ENCODE measurements at regions not wholly inside any gene's neighbourhood (a gene's known extent, or its start where the extent isn't known, plus 50 kb on each side); places are given as distances from the start of the nearest gene placed in this dataset.
"Not testable (repeated sequence)": the region's sequence is repeated elsewhere in the genome, so short reads cannot be mapped to it uniquely, and the experiment has no call there.

- no peaks in the 10 kb centered on the region for H3K9me3 ChIP-seq (ENCODE audit: insufficient read depth, low read depth, low read length)
Measured at GRCh38 chrX:137119049-137119448, 85.3 kb upstream of the GPR101 start.

DNA sequence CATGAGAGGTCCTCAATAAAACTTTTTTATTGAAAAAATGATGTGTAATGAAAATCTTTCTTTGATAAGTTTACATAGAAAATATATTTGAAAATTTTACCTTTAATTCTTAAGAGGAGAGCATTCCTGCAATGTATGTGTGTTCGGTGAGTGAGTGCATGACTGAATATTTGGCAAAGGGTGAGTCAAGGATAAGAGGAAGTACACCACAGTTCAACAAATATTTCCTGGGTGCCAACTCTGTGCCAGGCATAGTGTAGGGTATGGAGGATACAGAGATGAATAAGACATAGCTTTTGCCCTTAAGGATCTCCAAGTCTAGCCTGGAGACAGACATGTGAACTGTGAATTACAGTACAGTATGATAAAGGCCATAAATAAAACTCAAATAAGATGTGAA is 84.7 kb upstream of the GPR101 start:
- H2AK5ac ChIP-seq (ENCODE audit: low read length) = no peak overlapping the region
- H2BK12ac ChIP-seq (ENCODE audit: low read length) = no peak overlapping the region
- no peak overlapping the region for H3K14ac ChIP-seq (ENCODE audit: low read length)
- H4K91ac ChIP-seq (ENCODE audit: low read depth, low read length) = no peak overlapping the region
- no peak overlapping the region for H3K18ac ChIP-seq (ENCODE audit: low read length)
- no peaks in the 10 kb centered on the region for H3K27me3 ChIP-seq (ENCODE audit: insufficient read depth, low read length)
- no peak overlapping the region for H4K12ac ChIP-seq (ENCODE audit: low read depth, low read length)
- no peak overlapping the region for H2BK5ac ChIP-seq (ENCODE audit: low read depth, low read length, poor library complexity)
- no CpG with 5 or more reads among the region's 1 CpG for WGBS (ENCODE audit: extremely low coverage, insufficient coverage, insufficient read length)
- H3K4me3 ChIP-seq (ENCODE audit: low read depth, low read length) = no peak overlapping the region
- no peak overlapping the region for H3K4ac ChIP-seq (ENCODE audit: low read depth, low read length)
- no peaks in the 10 kb centered on the region for H3K9me3 ChIP-seq (ENCODE audit: insufficient read depth, low read depth, low read length)
- no peak overlapping the region for H4K8ac ChIP-seq (ENCODE audit: low read depth, low read length)
- DNase-seq = no peak
- no peaks in the 10 kb centered on the region for H3K4me1 ChIP-seq (ENCODE audit: control insufficient read depth in 1 of 2, insufficient read depth in 2 of 2, low read length in 2 of 2)
- H3K79me2 ChIP-seq (ENCODE audit: control insufficient read depth, insufficient read depth, low read length, poor library complexity) = no peaks in the 10 kb centered on the region
- H2BK120ac ChIP-seq (ENCODE audit: insufficient read depth, low read length, poor library complexity) = no peak overlapping the region
- H3K4me2 ChIP-seq (ENCODE audit: low read length) = no peak overlapping the region
- H3K79me1 ChIP-seq (ENCODE audit: low read length) = no peaks in the 10 kb centered on the region
- no peak overlapping the region for H3K27ac ChIP-seq (ENCODE audit: low read depth, low read length)
- no peak overlapping the region for H3K9ac ChIP-seq (ENCODE audit: low read length)
- no peaks in the 10 kb centered on the region for H3K36me3 ChIP-seq (ENCODE audit: control insufficient read depth in 1 of 2, insufficient read depth in 2 of 2, low read length in 2 of 2)
- no peak overlapping the region for H2AFZ ChIP-seq (ENCODE audit: insufficient read depth, low read length, poor library complexity)
- H3K23ac ChIP-seq (ENCODE audit: low read length) = no peak overlapping the region

More at GRCh38 chrX:137119049-137119448, 85.3 kb upstream of the GPR101 start:
- Histone ChIP-seq H4K12ac (ENCODE audit: low read depth, low read length) (no peak overlapping the region), H2BK12ac (ENCODE audit: low read length) (no peak overlapping the region), H3K4me3 (ENCODE audit: low read depth, low read length) (no peak overlapping the region), H3K79me1 (ENCODE audit: low read length) (no peaks in the 10 kb centered on the region), H3K9ac (ENCODE audit: low read length) (no peak overlapping the region), H3K27ac (ENCODE audit: low read depth, low read length) (no peak overlapping the region), H3K4me1 (ENCODE audit: control insufficient read depth in 1 of 2, insufficient read depth in 2 of 2, low read length in 2 of 2) (no peaks in the 10 kb centered on the region), H2AFZ (ENCODE audit: insufficient read depth, low read length, poor library complexity) (no peak overlapping the region), H2BK5ac (ENCODE audit: low read depth, low read length, poor library complexity) (no peak overlapping the region), H2AK5ac (ENCODE audit: low read length) (no peak overlapping the region), H3K23ac (ENCODE audit: low read length) (no peak overlapping the region), H3K79me2 (ENCODE audit: control insufficient read depth, insufficient read depth, low read length, poor library complexity) (no peaks in the 10 kb centered on the region), H4K91ac (ENCODE audit: low read depth, low read length) (no peak overlapping the region), H3K4me2 (ENCODE audit: low read length) (no peak overlapping the region), H3K18ac (ENCODE audit: low read length) (no peak overlapping the region), H2BK120ac (ENCODE audit: insufficient read depth, low read length, poor library complexity) (no peak overlapping the region), H3K27me3 (ENCODE audit: insufficient read depth, low read length) (no peaks in the 10 kb centered on the region), H3K36me3 (ENCODE audit: control insufficient read depth in 1 of 2, insufficient read depth in 2 of 2, low read length in 2 of 2) (no peaks in the 10 kb centered on the region), H3K4ac (ENCODE audit: low read depth, low read length) (no peak overlapping the region), H3K14ac (ENCODE audit: low read length) (no peak overlapping the region), H4K8ac (ENCODE audit: low read depth, low read length) (no peak overlapping the region)
- no peak for DNase-seq
- no CpG with 5 or more reads among the region's 1 CpG for WGBS (ENCODE audit: extremely low coverage, insufficient coverage, insufficient read length)

DNA sequence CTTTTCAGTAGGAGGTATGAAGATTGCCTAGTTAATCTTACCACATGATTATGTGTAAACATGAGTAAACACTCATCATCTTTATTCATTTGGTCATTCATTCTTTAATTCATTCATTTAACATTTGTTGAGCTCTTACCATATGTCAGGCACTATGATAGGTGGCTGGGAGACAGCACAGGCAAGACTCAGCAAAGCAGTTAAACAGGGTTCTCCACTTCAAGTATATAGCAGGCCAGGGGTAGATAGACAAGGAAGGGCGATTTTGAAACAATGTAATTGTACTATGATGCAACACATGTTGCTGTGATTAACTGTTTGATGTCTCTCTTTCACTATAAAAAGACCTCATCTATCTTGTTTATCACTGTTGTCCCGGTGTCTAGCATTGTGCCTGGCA is 84.3 kb upstream of the GPR101 start:
- no peak for DNase-seq
- Histone ChIP-seq H4K8ac (ENCODE audit: low read depth, low read length) (no peak overlapping the region), H3K36me3 (ENCODE audit: control insufficient read depth in 1 of 2, insufficient read depth in 2 of 2, low read length in 2 of 2) (no peaks in the 10 kb centered on the region), H3K23ac (ENCODE audit: low read length) (no peak overlapping the region), H3K9me3 (ENCODE audit: insufficient read depth, low read depth, low read length) (no peaks in the 10 kb centered on the region), H4K91ac (ENCODE audit: low read depth, low read length) (no peak overlapping the region), H3K14ac (ENCODE audit: low read length) (no peak overlapping the region), H3K4me1 (ENCODE audit: control insufficient read depth in 1 of 2, insufficient read depth in 2 of 2, low read length in 2 of 2) (no peaks in the 10 kb centered on the region), H3K4ac (ENCODE audit: low read depth, low read length) (no peak overlapping the region), H3K18ac (ENCODE audit: low read length) (no peak overlapping the region), H3K27me3 (ENCODE audit: insufficient read depth, low read length) (no peaks in the 10 kb centered on the region), H2BK120ac (ENCODE audit: insufficient read depth, low read length, poor library complexity) (no peak overlapping the region), H4K12ac (ENCODE audit: low read depth, low read length) (no peak overlapping the region), H3K79me2 (ENCODE audit: control insufficient read depth, insufficient read depth, low read length, poor library complexity) (no peaks in the 10 kb centered on the region), H2AFZ (ENCODE audit: insufficient read depth, low read length, poor library complexity) (no peak overlapping the region), H2BK5ac (ENCODE audit: low read depth, low read length, poor library complexity) (no peak overlapping the region), H2AK5ac (ENCODE audit: low read length) (no peak overlapping the region), H3K79me1 (ENCODE audit: low read length) (no peaks in the 10 kb centered on the region), H3K9ac (ENCODE audit: low read length) (no peak overlapping the region), H2BK12ac (ENCODE audit: low read length) (no peak overlapping the region), H3K4me3 (ENCODE audit: low read depth, low read length) (no peak overlapping the region), H3K27ac (ENCODE audit: low read depth, low read length) (no peak overlapping the region), H3K4me2 (ENCODE audit: low read length) (no peak overlapping the region)
- WGBS (ENCODE audit: extremely low coverage, insufficient coverage, insufficient read length) = no CpG with 5 or more reads among the region's 2 CpGs

- not testable (repeated sequence) for H3K9ac ChIP-seq (ENCODE audit: low read length); DNase-seq; H3K4ac ChIP-seq (ENCODE audit: low read depth, low read length); H2AFZ ChIP-seq (ENCODE audit: insufficient read depth, low read length, poor library complexity); H3K14ac ChIP-seq (ENCODE audit: low read length); H3K27me3 ChIP-seq (ENCODE audit: insufficient read depth, low read length); H3K27ac ChIP-seq (ENCODE audit: low read depth, low read length); H3K18ac ChIP-seq (ENCODE audit: low read length); H2BK5ac ChIP-seq (ENCODE audit: low read depth, low read length, poor library complexity); H2BK120ac ChIP-seq (ENCODE audit: insufficient read depth, low read length, poor library complexity); H3K4me3 ChIP-seq (ENCODE audit: low read depth, low read length); H3K9me3 ChIP-seq (ENCODE audit: insufficient read depth, low read depth, low read length); H3K79me2 ChIP-seq (ENCODE audit: control insufficient read depth, insufficient read depth, low read length, poor library complexity); H2AK5ac ChIP-seq (ENCODE audit: low read length); H3K36me3 ChIP-seq (ENCODE audit: control insufficient read depth in 1 of 2, insufficient read depth in 2 of 2, low read length in 2 of 2); H3K23ac ChIP-seq (ENCODE audit: low read length); H3K4me1 ChIP-seq (ENCODE audit: control insufficient read depth in 1 of 2, insufficient read depth in 2 of 2, low read length in 2 of 2); H3K4me2 ChIP-seq (ENCODE audit: low read length); H3K79me1 ChIP-seq (ENCODE audit: low read length); H2BK12ac ChIP-seq (ENCODE audit: low read length); H4K12ac ChIP-seq (ENCODE audit: low read depth, low read length); H4K8ac ChIP-seq (ENCODE audit: low read depth, low read length); H4K91ac ChIP-seq (ENCODE audit: low read depth, low read length)
- no CpG with 5 or more reads among the region's 3 CpGs for WGBS (ENCODE audit: extremely low coverage, insufficient coverage, insufficient read length)
Measured at GRCh38 chrX:137107877-137108276, 74.1 kb upstream of the GPR101 start.
